ENCODE measurements at regions not wholly inside any gene's neighbourhood (a gene's known extent, or its start where the extent isn't known, plus 50 kb on each side); places are given as distances from the start of the nearest gene placed in this dataset.

DNA sequence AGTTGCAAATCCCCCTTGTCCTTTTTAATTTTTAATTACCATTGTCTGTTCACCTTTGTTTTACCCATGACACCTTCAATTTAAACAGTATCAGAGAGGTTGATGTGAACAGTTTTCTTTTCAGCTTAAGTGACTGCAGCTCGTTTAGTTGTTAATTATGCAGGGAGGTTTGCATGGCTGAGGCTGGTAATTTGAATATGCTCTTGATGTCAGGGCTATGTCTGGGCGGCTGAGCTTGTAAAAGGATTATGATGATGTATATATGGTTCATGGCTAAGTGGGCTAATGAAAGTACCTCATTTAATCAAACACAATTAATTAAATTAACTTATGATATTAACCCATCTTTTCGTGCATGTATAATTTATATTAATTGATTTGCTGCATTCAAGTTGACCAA, 822.1 kb downstream of the GALR1 start:
- TF ChIP-seq, protein P1, sequence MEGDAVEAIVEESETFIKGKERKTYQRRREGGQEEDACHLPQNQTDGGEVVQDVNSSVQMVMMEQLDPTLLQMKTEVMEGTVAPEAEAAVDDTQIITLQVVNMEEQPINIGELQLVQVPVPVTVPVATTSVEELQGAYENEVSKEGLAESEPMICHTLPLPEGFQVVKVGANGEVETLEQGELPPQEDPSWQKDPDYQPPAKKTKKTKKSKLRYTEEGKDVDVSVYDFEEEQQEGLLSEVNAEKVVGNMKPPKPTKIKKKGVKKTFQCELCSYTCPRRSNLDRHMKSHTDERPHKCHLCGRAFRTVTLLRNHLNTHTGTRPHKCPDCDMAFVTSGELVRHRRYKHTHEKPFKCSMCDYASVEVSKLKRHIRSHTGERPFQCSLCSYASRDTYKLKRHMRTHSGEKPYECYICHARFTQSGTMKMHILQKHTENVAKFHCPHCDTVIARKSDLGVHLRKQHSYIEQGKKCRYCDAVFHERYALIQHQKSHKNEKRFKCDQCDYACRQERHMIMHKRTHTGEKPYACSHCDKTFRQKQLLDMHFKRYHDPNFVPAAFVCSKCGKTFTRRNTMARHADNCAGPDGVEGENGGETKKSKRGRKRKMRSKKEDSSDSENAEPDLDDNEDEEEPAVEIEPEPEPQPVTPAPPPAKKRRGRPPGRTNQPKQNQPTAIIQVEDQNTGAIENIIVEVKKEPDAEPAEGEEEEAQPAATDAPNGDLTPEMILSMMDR (conservative IDR thresholded peaks at IDR 0.05; ENCODE audit: low read length), result no peak
- no peak for TF ChIP-seq EZH2phosphoT487 (IDR thresholded peaks at IDR 0.05; ENCODE audit: borderline replicate concordance, low read depth, low read length)
